ENCODE measurements at regions not wholly inside any gene's neighbourhood (a gene's known extent, or its start where the extent isn't known, plus 50 kb on each side); places are given as distances from the start of the nearest gene placed in this dataset.
A peak's percentile ranks its signal among the peaks of the same experiment; 100 is the strongest.

DNA sequence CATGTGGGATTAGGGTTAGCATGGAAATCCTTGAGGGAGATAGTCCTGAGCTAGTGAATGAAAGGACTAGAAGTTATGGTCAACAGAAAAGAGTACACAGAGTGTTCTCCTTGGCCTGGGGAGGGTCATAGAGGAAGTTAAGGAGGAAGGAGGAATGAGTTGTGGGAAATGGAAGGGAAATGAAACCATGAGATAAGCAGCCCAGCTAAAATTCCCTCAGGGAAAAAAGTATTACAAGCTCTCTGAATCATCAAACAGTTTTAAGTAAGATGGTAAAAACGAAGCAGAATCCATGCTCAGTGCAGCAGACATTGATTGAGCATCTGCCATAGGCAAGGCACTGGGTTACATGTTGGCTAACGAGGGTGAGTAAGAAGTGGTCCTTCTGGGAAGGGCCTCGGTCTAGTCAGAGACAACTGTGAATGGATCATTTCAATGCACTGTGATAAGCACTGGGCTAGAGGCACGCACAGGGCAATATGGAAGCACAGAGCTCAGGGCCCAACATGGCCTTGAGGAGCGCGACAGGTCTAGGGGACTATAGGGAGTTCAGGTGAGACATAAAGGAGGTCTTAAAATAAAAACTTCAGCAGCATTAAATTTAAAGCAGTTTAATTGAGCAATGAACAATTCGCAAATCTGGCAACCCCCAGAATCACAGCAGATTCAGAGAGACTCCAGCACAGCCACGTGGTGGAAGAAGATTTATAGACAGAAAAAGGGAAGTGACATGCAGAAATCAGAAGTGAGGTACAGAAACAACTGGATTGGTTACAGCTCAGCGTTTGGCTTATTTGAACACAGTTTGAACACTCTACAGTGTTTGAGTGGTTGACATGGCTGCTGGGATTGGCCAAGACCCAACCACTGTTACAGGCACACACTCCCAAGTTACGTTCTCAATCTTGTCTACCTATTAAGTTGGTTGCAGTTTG, 219.5 kb downstream of the HLX start:
- TF ChIP-seq, protein P1, sequence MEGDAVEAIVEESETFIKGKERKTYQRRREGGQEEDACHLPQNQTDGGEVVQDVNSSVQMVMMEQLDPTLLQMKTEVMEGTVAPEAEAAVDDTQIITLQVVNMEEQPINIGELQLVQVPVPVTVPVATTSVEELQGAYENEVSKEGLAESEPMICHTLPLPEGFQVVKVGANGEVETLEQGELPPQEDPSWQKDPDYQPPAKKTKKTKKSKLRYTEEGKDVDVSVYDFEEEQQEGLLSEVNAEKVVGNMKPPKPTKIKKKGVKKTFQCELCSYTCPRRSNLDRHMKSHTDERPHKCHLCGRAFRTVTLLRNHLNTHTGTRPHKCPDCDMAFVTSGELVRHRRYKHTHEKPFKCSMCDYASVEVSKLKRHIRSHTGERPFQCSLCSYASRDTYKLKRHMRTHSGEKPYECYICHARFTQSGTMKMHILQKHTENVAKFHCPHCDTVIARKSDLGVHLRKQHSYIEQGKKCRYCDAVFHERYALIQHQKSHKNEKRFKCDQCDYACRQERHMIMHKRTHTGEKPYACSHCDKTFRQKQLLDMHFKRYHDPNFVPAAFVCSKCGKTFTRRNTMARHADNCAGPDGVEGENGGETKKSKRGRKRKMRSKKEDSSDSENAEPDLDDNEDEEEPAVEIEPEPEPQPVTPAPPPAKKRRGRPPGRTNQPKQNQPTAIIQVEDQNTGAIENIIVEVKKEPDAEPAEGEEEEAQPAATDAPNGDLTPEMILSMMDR (IDR thresholded peaks at IDR 0.05; ENCODE audit: insufficient read depth, low read length): no peak
- H3K4me3 ChIP-seq (ENCODE audit: low read depth, low read length): no peak overlapping the region
- peak; percentile 70 for DNase-seq (ENCODE audit: low read depth)

DNA sequence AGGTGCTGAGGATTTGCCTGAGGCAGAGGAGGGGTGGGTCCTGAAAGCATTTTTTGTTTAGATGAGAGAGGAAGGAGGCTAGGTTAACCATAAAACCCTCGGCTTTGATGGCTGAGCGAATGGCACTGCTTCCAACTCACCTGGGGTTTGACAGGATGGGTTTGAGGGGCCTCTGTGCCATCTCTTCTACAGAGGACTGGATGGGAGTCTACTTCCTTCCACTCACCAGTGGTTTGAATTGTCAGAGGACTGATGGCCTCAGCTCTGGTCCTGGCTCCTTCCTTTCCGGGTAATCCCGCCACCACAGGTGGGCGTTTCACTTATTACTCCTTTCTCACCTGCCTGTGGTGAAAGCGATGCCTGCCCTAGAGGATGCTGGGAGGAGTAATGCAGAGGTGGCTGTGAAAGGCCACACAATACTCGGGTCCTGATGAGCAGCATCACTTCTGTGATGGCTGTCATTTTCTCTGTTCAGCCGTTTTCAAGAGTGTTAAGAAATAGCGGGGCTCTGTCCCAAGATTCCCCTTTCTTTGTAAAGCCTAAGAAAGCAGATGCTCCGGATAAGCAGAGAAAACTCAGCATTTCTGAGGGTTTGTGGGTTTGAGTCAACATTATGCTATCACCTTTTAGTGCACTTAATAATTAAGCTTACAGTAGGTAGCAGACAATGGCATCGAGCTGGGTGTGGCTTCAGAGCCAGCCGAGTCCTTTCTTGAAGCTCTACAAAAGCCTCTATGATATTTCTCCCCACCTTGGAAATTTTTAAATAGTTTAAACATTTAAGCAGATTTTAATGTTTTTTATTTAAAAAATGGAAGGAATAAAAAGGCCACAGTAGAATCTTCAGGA, 220.7 kb downstream of the HLX start:
- DNase-seq (ENCODE audit: low read depth): no peak
- H3K4me3 ChIP-seq (ENCODE audit: low read depth, low read length): no peak overlapping the region
- TF ChIP-seq, protein P1 (IDR thresholded peaks at IDR 0.05; ENCODE audit: insufficient read depth, low read length): no peak

DNA sequence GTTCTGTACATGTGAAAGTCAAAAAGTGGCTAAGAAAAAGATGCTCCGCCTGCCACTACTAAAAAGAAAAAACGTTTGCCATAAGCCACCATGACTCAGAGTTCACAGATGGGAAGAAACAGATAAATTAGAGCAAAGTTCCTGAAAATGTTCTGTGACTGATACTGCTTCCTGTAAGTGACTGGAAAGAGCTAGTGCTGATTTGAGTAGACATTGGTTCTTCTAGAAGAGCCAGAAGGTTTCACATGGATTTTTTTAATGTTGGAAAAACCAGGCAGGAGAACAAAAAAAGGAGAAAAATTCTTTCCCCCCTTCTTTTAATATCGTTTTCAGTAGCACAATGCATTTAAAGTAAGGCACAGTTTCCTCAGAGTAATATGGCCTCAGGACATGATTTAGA, 221.4 kb downstream of the HLX start:
- peak; percentile 80 for DNase-seq (ENCODE audit: low read depth)

DNA sequence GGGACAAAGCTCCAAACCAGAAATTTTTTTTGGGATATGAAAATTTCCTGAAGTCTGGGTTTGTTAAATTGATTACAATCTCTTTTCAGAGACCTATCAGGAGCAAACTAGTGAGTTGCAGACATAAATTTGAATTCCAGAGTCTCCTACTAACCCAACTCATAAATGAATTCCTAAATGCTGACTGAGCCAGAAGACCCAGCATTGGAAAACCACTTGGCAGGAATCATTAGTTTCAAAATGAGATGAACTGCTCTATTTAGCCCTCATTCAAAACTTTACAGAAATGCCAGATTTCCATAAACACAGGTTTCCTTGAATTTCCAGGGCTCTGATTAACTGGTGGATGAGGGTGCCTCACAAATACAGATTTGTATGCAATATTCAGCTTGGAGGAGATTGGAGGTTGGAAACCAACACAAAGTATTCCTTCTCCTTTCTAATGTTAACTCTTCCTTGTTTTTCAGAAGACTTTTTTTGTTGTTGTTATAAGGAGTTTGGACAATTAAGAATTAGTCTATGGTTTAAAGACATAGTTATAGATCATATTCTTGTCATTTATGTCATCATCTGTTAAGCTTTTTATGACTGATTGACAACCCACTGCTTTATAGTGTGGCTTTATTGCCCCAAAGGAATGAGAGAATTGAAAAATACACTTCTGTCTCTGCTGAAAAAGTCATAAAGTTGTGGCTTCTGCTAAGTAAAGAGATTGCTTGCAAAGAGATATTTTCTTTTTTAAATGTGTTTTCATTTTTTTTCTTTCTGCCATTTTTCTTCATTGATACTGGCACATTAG, 222.8 kb downstream of the HLX start:
- H3K4me3 ChIP-seq (ENCODE audit: low read depth, low read length): no peak overlapping the region
- TF ChIP-seq, protein P1 (IDR thresholded peaks at IDR 0.05; ENCODE audit: insufficient read depth, low read length): no peak
- DNase-seq (ENCODE audit: low read depth): peak; percentile 83

More for the DNA sequence above, 221.4 kb downstream of the HLX start:
- no peak overlapping the region for H3K4me3 ChIP-seq (ENCODE audit: low read depth, low read length)
- TF ChIP-seq, protein P1 (IDR thresholded peaks at IDR 0.05; ENCODE audit: insufficient read depth, low read length): no peak

DNA sequence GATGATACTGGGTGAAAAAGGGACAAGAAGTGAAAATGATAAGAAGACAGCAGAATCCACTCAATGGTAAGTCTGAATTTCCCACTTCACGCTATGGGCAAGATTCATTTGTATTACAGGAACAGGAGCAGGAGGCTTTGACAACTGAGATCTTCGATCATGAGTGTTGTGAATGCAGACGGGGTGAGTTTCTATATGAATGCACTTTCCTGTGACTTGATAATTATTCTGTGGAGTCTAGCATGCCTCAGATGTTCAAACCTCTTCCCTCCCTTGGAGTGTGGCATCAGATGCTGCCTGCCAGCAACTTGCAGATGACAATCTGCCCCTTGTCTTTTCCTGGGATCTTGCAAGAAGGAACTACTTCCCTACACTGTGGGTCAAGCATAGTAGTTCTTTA, 225.4 kb downstream of the HLX start:
- no peak overlapping the region for H3K4me3 ChIP-seq (ENCODE audit: low read depth, low read length)
- TF ChIP-seq, protein P1 (IDR thresholded peaks at IDR 0.05; ENCODE audit: insufficient read depth, low read length): no peak

DNA sequence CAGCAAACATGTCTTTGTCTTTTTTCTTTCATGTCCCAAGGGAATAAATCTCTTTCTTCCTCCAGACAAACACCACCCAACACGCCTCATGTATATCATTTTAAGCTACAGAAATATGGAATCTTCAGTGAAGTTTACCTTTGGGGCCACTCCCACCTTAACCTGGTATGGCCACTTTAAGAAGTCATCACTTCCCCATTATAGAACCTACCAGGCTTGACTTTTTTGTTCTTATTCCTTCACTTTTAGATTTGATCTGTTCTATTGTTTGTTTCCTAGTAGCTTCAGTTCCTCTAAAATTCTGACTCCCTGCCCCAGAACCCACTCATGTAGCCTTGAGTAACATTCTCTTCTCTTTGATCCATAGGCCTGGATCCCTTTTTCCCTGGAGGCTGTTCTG, 226.3 kb downstream of the HLX start:
- no peak for DNase-seq (ENCODE audit: low read depth)
- TF ChIP-seq, protein P1 (IDR thresholded peaks at IDR 0.05; ENCODE audit: insufficient read depth, low read length): no peak
- H3K4me3 ChIP-seq (ENCODE audit: low read depth, low read length): no peak overlapping the region

More for the DNA sequence above, 225.4 kb downstream of the HLX start:
- DNase-seq (ENCODE audit: low read depth): no peak

All from fibroblast of the aortic adventitia (primary cell).